NB4 (cell line): ENCODE measurements at regions not wholly inside any gene's neighbourhood (a gene's known extent, or its start where the extent isn't known, plus 50 kb on each side); places are given as distances from the start of the nearest gene placed in this dataset.

ENCODE experiments used
- DNase-seq: peaks from one replicate; pipeline ENCODE4 v3.0.0; 2010; ENCODE audit warnings: low read depth
- H3K4me3 ChIP-seq: one replicate; pipeline ENCODE4 v1.5.1; 2011; ENCODE audit warnings: mild to moderate bottlenecking, low read depth, low read length, moderate library complexity
- CTCF ChIP-seq: IDR thresholded peaks from one replicate; pipeline ENCODE4 v1.5.1; 2012; ENCODE audit warnings: low read depth, low read length
- MAX ChIP-seq: IDR thresholded peaks from 2 replicates; pipeline ENCODE4 v1.6.1; 2011; ENCODE audit warnings: low read depth, low read length
- MYC ChIP-seq: IDR thresholded peaks from 2 replicates; pipeline ENCODE4 v1.6.1; 2011; ENCODE audit warnings: low read depth, low read length
- POLR2A ChIP-seq: IDR thresholded peaks from 2 replicates; pipeline ENCODE4 v1.6.1; 2011; ENCODE audit warnings: mild to moderate bottlenecking; ENCODE audit not compliant: insufficient read length; ENCODE audit errors: extremely low read depth

GRCh38 chrX:65610481-65610880 is 57.0 kb upstream of the MSN start:
- H3K4me3 ChIP-seq: no peak overlapping the region
- peak; percentile 31 for DNase-seq
- TF ChIP-seq MAX: no peak
- TF ChIP-seq MYC: no peak
- no peak for TF ChIP-seq CTCF

- H3K4me3 ChIP-seq: peak overlapping the region; percentile 25
- peak; percentile 89 for DNase-seq
- TF ChIP-seq CTCF (no peak), MAX (no peak), POLR2A (no peak), MYC (no peak)
Observed at GRCh38 chrX:65610040-65610439, 57.4 kb upstream of the MSN start.

- TF ChIP-seq CTCF (no peak), POLR2A (no peak), MAX (no peak), MYC (no peak)
- peak; percentile 67 for DNase-seq
- H3K4me3 ChIP-seq: no peak overlapping the region
Observed at GRCh38 chrX:65609237-65609636, 58.2 kb upstream of the MSN start.

- DNase-seq: no peak
- no peak overlapping the region for H3K4me3 ChIP-seq
- no peak for TF ChIP-seq POLR2A
- TF ChIP-seq MYC: no peak
- no peak for TF ChIP-seq CTCF
- TF ChIP-seq MAX: no peak
Observed at GRCh38 chrX:65608026-65608425, 59.4 kb upstream of the MSN start.

GRCh38 chrX:65607070-65607742 is 60.2 kb upstream of the MSN start:
- no peak overlapping the region for H3K4me3 ChIP-seq
- peak; percentile 86 for DNase-seq
- no peak for TF ChIP-seq MYC
- TF ChIP-seq CTCF: no peak
- TF ChIP-seq MAX: no peak
- no peak for TF ChIP-seq POLR2A

GRCh38 chrX:65602221-65602560 is 65.3 kb upstream of the MSN start:
- no peak overlapping the region for H3K4me3 ChIP-seq
- DNase-seq: no peak
- TF ChIP-seq CTCF (no peak), MAX (no peak), MYC (no peak), POLR2A (no peak)
